ENCODE measurements at regions not wholly inside any gene's neighbourhood (a gene's known extent, or its start where the extent isn't known, plus 50 kb on each side); places are given as distances from the start of the nearest gene placed in this dataset.

- Histone ChIP-seq H3K27me3 (ENCODE audit: low read depth, low read length) (no peaks in the 10 kb centered on the region), H3K4me3 (ENCODE audit: low read length) (no peak overlapping the region), H3K9ac (ENCODE audit: low read length) (no peak overlapping the region), H3K9me3 (ENCODE audit: insufficient read depth, low read length) (no peaks in the 10 kb centered on the region), H3K4me2 (ENCODE audit: low read length) (no peak overlapping the region), H3K4me1 (ENCODE audit: low read length) (no peaks in the 10 kb centered on the region), H2AFZ (ENCODE audit: low read depth, low read length) (no peak overlapping the region), H4K20me1 (ENCODE audit: insufficient read depth, low read length) (no peaks in the 10 kb centered on the region), H3K36me3 (replicated peaks; ENCODE audit: low read depth, low read length) (no peaks in the 10 kb centered on the region), H3K79me2 (ENCODE audit: low read length) (no peaks in the 10 kb centered on the region), H3K27ac (ENCODE audit: low read length) (no peak overlapping the region)
- TF ChIP-seq CTCF (IDR thresholded peaks at IDR 0.05; ENCODE audit: low read depth, low read length) (no peak), EZH2phosphoT487 (IDR thresholded peaks at IDR 0.05; ENCODE audit: low read depth) (no peak)
Measured at GRCh38 chr5:91978221-91978882, 595.2 kb upstream of the ARRDC3 start.

- Histone ChIP-seq H3K79me2 (ENCODE audit: low read length) (no peaks in the 10 kb centered on the region), H3K4me1 (ENCODE audit: low read length) (no peaks in the 10 kb centered on the region), H3K27me3 (ENCODE audit: low read depth, low read length) (no peaks in the 10 kb centered on the region)
Measured at GRCh38 chr5:91977579-91977978, 594.5 kb upstream of the ARRDC3 start.

DNA sequence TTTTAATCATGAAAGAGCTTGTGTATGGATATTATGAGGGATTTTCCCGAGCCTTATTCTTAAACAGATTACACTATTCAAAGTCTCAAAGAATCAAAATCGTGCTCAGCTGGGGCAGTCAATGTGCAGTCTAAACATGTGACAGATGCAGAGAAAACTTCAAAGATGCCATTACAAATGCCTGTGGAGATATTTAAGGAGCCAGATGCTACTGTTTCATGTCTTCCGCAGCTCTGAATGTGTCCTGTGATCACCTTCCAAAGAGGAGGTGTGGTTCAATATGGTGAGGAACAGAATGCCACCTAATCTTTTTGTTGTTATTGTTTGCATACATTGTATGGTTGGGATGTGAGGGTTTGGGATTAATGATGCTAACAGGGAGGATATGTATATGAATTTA is 593.3 kb upstream of the ARRDC3 start:
- H4K20me1 ChIP-seq (ENCODE audit: insufficient read depth, low read length), result no peaks in the 10 kb centered on the region
- TF ChIP-seq CTCF (IDR thresholded peaks at IDR 0.05; ENCODE audit: low read depth, low read length) (no peak), EZH2phosphoT487 (IDR thresholded peaks at IDR 0.05; ENCODE audit: low read depth) (no peak)
- no peak overlapping the region for H3K27ac ChIP-seq (ENCODE audit: low read length)
- no peaks in the 10 kb centered on the region for H3K9me3 ChIP-seq (ENCODE audit: insufficient read depth, low read length)
- no peak overlapping the region for H3K4me3 ChIP-seq (ENCODE audit: low read length)
- no peaks in the 10 kb centered on the region for H3K79me2 ChIP-seq (ENCODE audit: low read length)
- H3K36me3 ChIP-seq (replicated peaks; ENCODE audit: low read depth, low read length), result no peaks in the 10 kb centered on the region
- no peak overlapping the region for H3K9ac ChIP-seq (ENCODE audit: low read length)
- no peaks in the 10 kb centered on the region for H3K27me3 ChIP-seq (ENCODE audit: low read depth, low read length)
- H3K4me1 ChIP-seq (ENCODE audit: low read length), result no peaks in the 10 kb centered on the region
- no peak overlapping the region for H2AFZ ChIP-seq (ENCODE audit: low read depth, low read length)
- H3K4me2 ChIP-seq (ENCODE audit: low read length), result no peak overlapping the region

More at GRCh38 chr5:91977579-91977978, 594.5 kb upstream of the ARRDC3 start:
- H3K27ac ChIP-seq (ENCODE audit: low read length), result no peak overlapping the region
- TF ChIP-seq CTCF (IDR thresholded peaks at IDR 0.05; ENCODE audit: low read depth, low read length), result no peak
- TF ChIP-seq EZH2phosphoT487 (IDR thresholded peaks at IDR 0.05; ENCODE audit: low read depth), result no peak
- no peaks in the 10 kb centered on the region for H3K9me3 ChIP-seq (ENCODE audit: insufficient read depth, low read length)
- no peak overlapping the region for H3K4me2 ChIP-seq (ENCODE audit: low read length)
- H2AFZ ChIP-seq (ENCODE audit: low read depth, low read length), result no peak overlapping the region
- no peak overlapping the region for H3K4me3 ChIP-seq (ENCODE audit: low read length)
- H3K36me3 ChIP-seq (replicated peaks; ENCODE audit: low read depth, low read length), result no peaks in the 10 kb centered on the region
- no peaks in the 10 kb centered on the region for H4K20me1 ChIP-seq (ENCODE audit: insufficient read depth, low read length)
- no peak overlapping the region for H3K9ac ChIP-seq (ENCODE audit: low read length)

- H3K79me2 ChIP-seq (ENCODE audit: low read length), result no peaks in the 10 kb centered on the region
- no peaks in the 10 kb centered on the region for H4K20me1 ChIP-seq (ENCODE audit: insufficient read depth, low read length)
- no peak overlapping the region for H3K9ac ChIP-seq (ENCODE audit: low read length)
- no peak for TF ChIP-seq EZH2phosphoT487 (IDR thresholded peaks at IDR 0.05; ENCODE audit: low read depth)
- no peak for TF ChIP-seq CTCF (IDR thresholded peaks at IDR 0.05; ENCODE audit: low read depth, low read length)
- H3K4me3 ChIP-seq (ENCODE audit: low read length), result no peak overlapping the region
- H3K27me3 ChIP-seq (ENCODE audit: low read depth, low read length), result no peaks in the 10 kb centered on the region
- no peaks in the 10 kb centered on the region for H3K9me3 ChIP-seq (ENCODE audit: insufficient read depth, low read length)
- H3K36me3 ChIP-seq (replicated peaks; ENCODE audit: low read depth, low read length), result no peaks in the 10 kb centered on the region
- H3K4me1 ChIP-seq (ENCODE audit: low read length), result no peaks in the 10 kb centered on the region
- no peak overlapping the region for H3K27ac ChIP-seq (ENCODE audit: low read length)
- H2AFZ ChIP-seq (ENCODE audit: low read depth, low read length), result no peak overlapping the region
- no peak overlapping the region for H3K4me2 ChIP-seq (ENCODE audit: low read length)
Measured at GRCh38 chr5:91963166-91963565, 580.0 kb upstream of the ARRDC3 start.

Measured in OCI-LY3 (cell line).